Body of pancreas (tissue), 4 donors: ENCODE measurements at regions not wholly inside any gene's neighbourhood (a gene's known extent, or its start where the extent isn't known, plus 50 kb on each side); places are given as distances from the start of the nearest gene placed in this dataset.

ENCODE experiments used
- ATAC-seq: fragments of 150-250 bp; one replicate; pipeline ENCODE4 v1.9.1; 2016
- DNase-seq, 4 donors: peaks; one replicate each; pipeline ENCODE4 v3.0.0-alpha.2; 2019
- H3K27ac ChIP-seq, 4 donors: fragments of 200-600 bp; sonication (generic); 1 replicate in 3 of 4; 2 replicates in 1 of 4; pipeline versions ENCODE4 v1.5.1 to v1.6.1; 2016 to 2019; ENCODE audit warnings: mild to moderate bottlenecking in 1 of 4, mixed read lengths in 1 of 4, moderate library complexity in 1 of 4
- H3K27me3 ChIP-seq, 2 donors: fragments of 200-600 bp; sonication (generic); one replicate each; pipeline ENCODE4 v1.6.0; 2016; ENCODE audit warnings: mild to moderate bottlenecking in 1 of 2
- H3K36me3 ChIP-seq, 2 donors: fragments of 200-600 bp; sonication (generic); replicated peaks in 1 of 2; 2 replicates each; pipeline ENCODE4 v1.5.1; 2016; ENCODE audit warnings: low read depth in 2 of 2; ENCODE audit not compliant: insufficient read depth in 1 of 2
- H3K4me1 ChIP-seq: fragments of 200-600 bp; sonication (generic); one replicate; pipeline ENCODE4 v1.6.0; 2016
- H3K4me3 ChIP-seq, 2 donors: fragments of 200-600 bp; sonication (generic); 1 replicate in 1 of 2; 2 replicates in 1 of 2; pipeline ENCODE4 v1.5.1; 2016 to 2019
- H3K9me3 ChIP-seq, 3 donors: fragments of 200-600 bp; sonication (generic); 1 replicate in 2 of 3; 2 replicates in 1 of 3; pipeline ENCODE4 v1.5.1; 2016
- CTCF ChIP-seq, 7 experiments: fragments of 450-650 bp in 4 of 7; fragments of 200-600 bp in 3 of 7; sonication (generic) in 3 of 7; IDR thresholded peaks; one replicate each; pipeline ENCODE4 v1.5.1; 2016 to 2019; ENCODE audit warnings: antibody characterized with exemption in 7 of 7
- POLR2A ChIP-seq, 3 donors: fragments of 450-650 bp; IDR thresholded peaks; one replicate each; pipeline ENCODE4 v1.6.1; 2016; ENCODE audit warnings: antibody characterized with exemption in 3 of 3, mild to moderate bottlenecking in 2 of 3
- WGBS, 2 donors: methylation state at CpG; one replicate each; pipeline ENCODE4 v1.1.5; 2017; 5-methylcytosine and 5-hydroxymethylcytosine counted together
- intact Hi-C: fragments of 100-400 bp; cut with DNase I; formaldehyde crosslinking; loops from one replicate; pipeline ENCODE4 v1.15.1; 2023

- Histone ChIP-seq H3K9me3 (no peaks in the 10 kb centered on the region), H3K27ac (no peak overlapping the region), H3K36me3 (no peaks in the 10 kb centered on the region), H3K27me3 (no peaks in the 10 kb centered on the region), H3K4me3 (no peak overlapping the region), H3K4me1 (no peaks in the 10 kb centered on the region)
- no peak for DNase-seq
- no peak for ATAC-seq
- intact Hi-C loops: no loop called here
- 56 to 64% methylated on average over 5 of the region's 5 CpGs for WGBS, 2 donors
- TF ChIP-seq POLR2A (IDR thresholded peaks at IDR 0.05) (no peak), CTCF (IDR thresholded peaks at IDR 0.05) (no peak)
Measured at GRCh38 chr5:101393795-101394450, 490.8 kb upstream of the ST8SIA4 start.

GRCh38 chr5:101390151-101390908, 487.2 kb upstream of the ST8SIA4 start:
- no peak for TF ChIP-seq POLR2A (IDR thresholded peaks at IDR 0.05)
- peak in 6 of 7 experiments; percentile 31 to 49 (median 39) for TF ChIP-seq CTCF (IDR thresholded peaks at IDR 0.05)
- intact Hi-C loops: no loop called here
- Histone ChIP-seq H3K4me1 (no peaks in the 10 kb centered on the region), H3K9me3 (no peaks in the 10 kb centered on the region), H3K36me3 (no peaks in the 10 kb centered on the region), H3K4me3 (no peak overlapping the region), H3K27me3 (no peaks in the 10 kb centered on the region), H3K27ac (no peak overlapping the region)
- 15 to 16% methylated on average over 4 of the region's 4 CpGs for WGBS, 2 donors
- DNase-seq (peak in 2 of 4 donors; percentile 5), ATAC-seq (peak; percentile 27)

GRCh38 chr5:101385276-101385675, 482.2 kb upstream of the ST8SIA4 start:
- WGBS, 2 donors: 95 to 97% methylated on average over 1 of the region's 1 CpG
- H3K27ac ChIP-seq: no peak overlapping the region
- H3K27me3 ChIP-seq: no peaks in the 10 kb centered on the region
- intact Hi-C loops: no loop called here
- H3K4me1 ChIP-seq: no peaks in the 10 kb centered on the region
- DNase-seq (no peak), ATAC-seq (no peak)
- no peak for TF ChIP-seq CTCF (IDR thresholded peaks at IDR 0.05)
- no peak for TF ChIP-seq POLR2A (IDR thresholded peaks at IDR 0.05)
- no peaks in the 10 kb centered on the region for H3K36me3 ChIP-seq
- H3K9me3 ChIP-seq: no peaks in the 10 kb centered on the region
- H3K4me3 ChIP-seq: no peak overlapping the region

GRCh38 chr5:101370181-101370580, 467.1 kb upstream of the ST8SIA4 start:
- Histone ChIP-seq H3K4me3 (no peak overlapping the region), H3K27ac (no peak overlapping the region), H3K9me3 (no peaks in the 10 kb centered on the region), H3K27me3 (no peaks in the 10 kb centered on the region), H3K36me3 (no peaks in the 10 kb centered on the region), H3K4me1 (no peaks in the 10 kb centered on the region)
- 30 to 31% methylated on average over 8 of the region's 8 CpGs for WGBS, 2 donors
- TF ChIP-seq POLR2A (IDR thresholded peaks at IDR 0.05): no peak
- intact Hi-C loops: no loop called here
- DNase-seq: no peak
- no peak for ATAC-seq

- ATAC-seq: no peak
- Histone ChIP-seq H3K4me3 (no peak overlapping the region), H3K27me3 (no peaks in the 10 kb centered on the region), H3K9me3 (no peaks in the 10 kb centered on the region), H3K27ac (no peak overlapping the region), H3K4me1 (no peaks in the 10 kb centered on the region), H3K36me3 (no peaks in the 10 kb centered on the region)
- peak in 1 of 4 donors; percentile 11 for DNase-seq
- TF ChIP-seq POLR2A (IDR thresholded peaks at IDR 0.05): no peak
- no peak for TF ChIP-seq CTCF (IDR thresholded peaks at IDR 0.05)
- 10 to 14% methylated on average over 4 of the region's 4 CpGs for WGBS, 2 donors
- intact Hi-C loops: no loop called here
Measured at GRCh38 chr5:101364469-101364868, 461.4 kb upstream of the ST8SIA4 start.
